Activated B cell treated with CpG ODN at 0.5 μM for 24 hours (primary cell): ENCODE measurements at regions not wholly inside any gene's neighbourhood (a gene's known extent, or its start where the extent isn't known, plus 50 kb on each side); places are given as distances from the start of the nearest gene placed in this dataset.

Source experiments
- ATAC-seq: fragments of 200-7000 bp; cut with Tn5 transposase; one replicate; pipeline ENCODE4 v1.10.0; 2021; ENCODE audit warnings: low read depth, mild to moderate bottlenecking, moderate library complexity
- CTCF ChIA-PET: fragments of 350-600 bp; sonication (Branson Sonifier 250); formaldehyde crosslinking; loops from one replicate; lab custom pipeline; 2021; ENCODE audit warnings: antibody characterized with exemption; lab: Charles Lee
- POLR2A ChIA-PET: fragments of 350-600 bp; sonication (Branson Sonifier 250); formaldehyde crosslinking; loops from one replicate; lab custom pipeline; 2021; ENCODE audit warnings: antibody characterized with exemption; lab: Charles Lee
- DNase-seq: peaks from one replicate; pipeline ENCODE4 v3.0.0; 2022
- H3K27ac Mint-ChIP-seq: one replicate; pipeline ENCODE4 v1.8.0; 2020; ENCODE audit warnings: mixed read lengths
- H3K27me3 Mint-ChIP-seq: one replicate; pipeline ENCODE4 v1.8.0; 2021; ENCODE audit warnings: mixed read lengths
- H3K36me3 Mint-ChIP-seq: one replicate; pipeline ENCODE4 v1.8.0; 2021; ENCODE audit warnings: low read depth, mixed read lengths
- H3K4me1 Mint-ChIP-seq: one replicate; pipeline ENCODE4 v1.8.0; 2021; ENCODE audit warnings: mixed read lengths
- H3K4me3 Mint-ChIP-seq: one replicate; pipeline ENCODE4 v1.8.0; 2020; ENCODE audit warnings: mild to moderate bottlenecking, mixed read lengths
- H3K9me3 Mint-ChIP-seq: one replicate; pipeline ENCODE4 v1.8.0; 2020; ENCODE audit warnings: mixed read lengths
- CTCF ChIP-seq: fragments of 200-600 bp; IDR thresholded peaks from one replicate; pipeline ENCODE4 v1.8.0; 2022; ENCODE audit warnings: antibody characterized with exemption, mild to moderate bottlenecking
- intact Hi-C: fragments of 100-400 bp; cut with micrococcal nuclease; formaldehyde crosslinking; loops from one replicate; pipeline ENCODE4 v1.15.1; 2024

- Mint-ChIP-seq H3K4me3 (no peak overlapping the region), H3K9me3 (no peaks in the 10 kb centered on the region), H3K36me3 (no peaks in the 10 kb centered on the region), H3K27ac (no peak overlapping the region), H3K4me1 (no peaks in the 10 kb centered on the region), H3K27me3 (no peaks in the 10 kb centered on the region)
- POLR2A ChIA-PET, result no interaction called here
- no peak for ATAC-seq
- CTCF ChIA-PET, result no interaction called here
- DNase-seq, result no peak
- no peak for TF ChIP-seq CTCF
- intact Hi-C loops, result no loop called here
Observed at GRCh38 chr1:95983831-95984230, 737.8 kb upstream of the PTBP2 start.

GRCh38 chr1:95984798-95985374 lies 736.7 kb upstream of the PTBP2 start:
- Mint-ChIP-seq H3K36me3 (no peaks in the 10 kb centered on the region), H3K27me3 (no peaks in the 10 kb centered on the region), H3K4me3 (no peak overlapping the region), H3K4me1 (no peaks in the 10 kb centered on the region), H3K27ac (no peak overlapping the region), H3K9me3 (no peaks in the 10 kb centered on the region)
- intact Hi-C loops, result no loop called here
- ATAC-seq, result no peak
- no peak for TF ChIP-seq CTCF
- ChIA-PET CTCF (no interaction called here), POLR2A (no interaction called here)
- no peak for DNase-seq

- no peaks in the 10 kb centered on the region for H3K4me1 Mint-ChIP-seq
- ChIA-PET POLR2A (no interaction called here), CTCF (no interaction called here)
- no peak overlapping the region for H3K4me3 Mint-ChIP-seq
- intact Hi-C loops, result no loop called here
- H3K27me3 Mint-ChIP-seq, result no peaks in the 10 kb centered on the region
- no peak overlapping the region for H3K27ac Mint-ChIP-seq
- DNase-seq, result no peak
- ATAC-seq, result no peak
- no peak for TF ChIP-seq CTCF
- H3K9me3 Mint-ChIP-seq, result no peaks in the 10 kb centered on the region
- no peaks in the 10 kb centered on the region for H3K36me3 Mint-ChIP-seq
Observed at GRCh38 chr1:95990033-95990432, 731.6 kb upstream of the PTBP2 start.

GRCh38 chr1:95991787-95992520 lies 729.6 kb upstream of the PTBP2 start:
- DNase-seq (no peak), ATAC-seq (no peak)
- no peak overlapping the region for H3K4me3 Mint-ChIP-seq
- ChIA-PET POLR2A (no interaction called here), CTCF (no interaction called here)
- no peaks in the 10 kb centered on the region for H3K4me1 Mint-ChIP-seq
- intact Hi-C loops, result no loop called here
- TF ChIP-seq CTCF, result no peak
- H3K27me3 Mint-ChIP-seq, result no peaks in the 10 kb centered on the region
- no peaks in the 10 kb centered on the region for H3K9me3 Mint-ChIP-seq
- H3K27ac Mint-ChIP-seq, result no peak overlapping the region
- no peaks in the 10 kb centered on the region for H3K36me3 Mint-ChIP-seq

- ChIA-PET POLR2A (no interaction called here), CTCF (no interaction called here)
- no peaks in the 10 kb centered on the region for H3K4me1 Mint-ChIP-seq
- TF ChIP-seq CTCF, result no peak
- H3K9me3 Mint-ChIP-seq, result no peaks in the 10 kb centered on the region
- no peak overlapping the region for H3K27ac Mint-ChIP-seq
- H3K36me3 Mint-ChIP-seq, result no peaks in the 10 kb centered on the region
- no peaks in the 10 kb centered on the region for H3K27me3 Mint-ChIP-seq
- DNase-seq (no peak), ATAC-seq (no peak)
- H3K4me3 Mint-ChIP-seq, result no peak overlapping the region
- intact Hi-C loops, result no loop called here
Observed at GRCh38 chr1:95994643-95995042, 726.9 kb upstream of the PTBP2 start.
